ENCODE measurements at regions not wholly inside any gene's neighbourhood (a gene's known extent, or its start where the extent isn't known, plus 50 kb on each side); places are given as distances from the start of the nearest gene placed in this dataset.

- TF ChIP-seq CTCF (conservative IDR thresholded peaks at IDR 0.05) (no peak), EZH2 (IDR thresholded peaks at IDR 0.05; ENCODE audit: low read depth) (no peak)
Measured at GRCh38 chr6:150755042-150755441, 110.5 kb upstream of the MTHFD1L start.

Measured in PC-9 (cell line).